GM23338 (cell line): ENCODE measurements at regions not wholly inside any gene's neighbourhood (a gene's known extent, or its start where the extent isn't known, plus 50 kb on each side); places are given as distances from the start of the nearest gene placed in this dataset.

Experiments
- ATAC-seq: fragments of 200-7000 bp; cut with Tn5 transposase; 3 replicates; pipeline ENCODE4 v1.9.1; 2020
- DNase-seq: peaks from one replicate; pipeline ENCODE4 v3.0.0-alpha.2; 2015; ENCODE audit warnings: low spot score
- H2AFZ ChIP-seq: fragments of 200-600 bp; sonication (generic); 2 replicates; pipeline ENCODE4 v1.8.0; 2016; ENCODE audit warnings: antibody characterized with exemption, mild to moderate bottlenecking, moderate library complexity
- H3F3A ChIP-seq: fragments of 200-600 bp; sonication (generic); replicated peaks from 2 replicates; pipeline ENCODE4 v1.8.0; 2017; ENCODE audit warnings: antibody characterized with exemption, mixed run types, low read depth
- H3K27ac ChIP-seq: fragments of 200-600 bp; sonication (generic); 2 replicates; pipeline ENCODE4 v1.6.1; 2016; ENCODE audit warnings: low read depth
- H3K27me3 ChIP-seq: fragments of 200-600 bp; sonication (generic); 2 replicates; pipeline ENCODE4 v1.8.0; 2016; ENCODE audit warnings: mild to moderate bottlenecking, mixed run types, moderate library complexity; ENCODE audit not compliant: insufficient read depth
- H3K36me3 ChIP-seq: fragments of 200-600 bp; sonication (generic); 2 replicates; pipeline ENCODE4 v1.8.0; 2016; ENCODE audit warnings: mild to moderate bottlenecking; ENCODE audit not compliant: insufficient read depth
- H3K4me1 ChIP-seq: fragments of 200-600 bp; sonication (generic); 2 replicates; pipeline ENCODE4 v1.8.0; 2016; ENCODE audit warnings: mild to moderate bottlenecking, moderate library complexity; ENCODE audit not compliant: insufficient read depth
- H3K4me2 ChIP-seq: fragments of 200-600 bp; sonication (generic); 2 replicates; pipeline ENCODE4 v1.7.1; 2017; ENCODE audit warnings: mixed run types
- H3K4me3 ChIP-seq: fragments of 200-600 bp; sonication (generic); 2 replicates; pipeline ENCODE4 v1.6.1; 2016; ENCODE audit warnings: mixed run types
- H3K79me2 ChIP-seq: fragments of 200-600 bp; sonication (generic); replicated peaks from 2 replicates; pipeline ENCODE4 v1.8.0; 2017; ENCODE audit warnings: mild to moderate bottlenecking; ENCODE audit not compliant: insufficient read depth
- H3K9me2 ChIP-seq: fragments of 200-600 bp; sonication (generic); 2 replicates; pipeline ENCODE4 v1.8.0; 2017; ENCODE audit not compliant: insufficient read depth
- H4K20me1 ChIP-seq: fragments of 200-600 bp; sonication (generic); replicated peaks from 2 replicates; pipeline ENCODE4 v1.8.0; 2017; ENCODE audit warnings: mild to moderate bottlenecking; ENCODE audit not compliant: insufficient read depth
- H3K27ac Mint-ChIP-seq: 2 replicates; pipeline ENCODE4 v1.8.0; 2020; ENCODE audit warnings: inconsistent platforms, mild to moderate bottlenecking, moderate library complexity, mixed read lengths
- H3K27me3 Mint-ChIP-seq: 3 replicates; pipeline ENCODE4 v1.8.0; 2022; ENCODE audit warnings: low read depth, mild to moderate bottlenecking, moderate library complexity, mixed read lengths, inconsistent platforms; ENCODE audit not compliant: insufficient read depth, poor library complexity
- H3K36me3 Mint-ChIP-seq: 3 replicates; pipeline ENCODE4 v1.8.0; 2021; ENCODE audit warnings: low read depth, mild to moderate bottlenecking, inconsistent platforms, moderate library complexity, mixed read lengths
- H3K4me1 Mint-ChIP-seq: 3 replicates; pipeline ENCODE4 v1.8.0; 2020; ENCODE audit warnings: mild to moderate bottlenecking, inconsistent platforms, mixed read lengths
- H3K4me3 Mint-ChIP-seq: 3 replicates; pipeline ENCODE4 v1.8.0; 2021; ENCODE audit warnings: moderate library complexity, mild to moderate bottlenecking, inconsistent platforms, mixed read lengths
- H3K9me3 Mint-ChIP-seq: 3 replicates; pipeline ENCODE4 v1.8.0; 2020; ENCODE audit warnings: moderate library complexity, mild to moderate bottlenecking, inconsistent platforms, mixed read lengths
- CREB1 ChIP-seq: fragments of 250-450 bp; sonication (Bioruptor Pico); IDR thresholded peaks from 2 replicates; pipeline ENCODE4 v1.5.0; 2020; ENCODE audit warnings: low read depth, mild to moderate bottlenecking, moderate library complexity
- CTCF ChIP-seq, 2 experiments: fragments of 200-600 bp in 1 of 2; sonication (generic) in 1 of 2; conservative IDR thresholded peaks; 2 replicates each; pipeline versions ENCODE4 v1.5.1 to v1.6.1; 2016 to 2017; ENCODE audit warnings: antibody characterized with exemption in 2 of 2, low read depth in 2 of 2, mild to moderate bottlenecking in 2 of 2, moderate library complexity in 1 of 2
- ETS1 ChIP-seq: IDR thresholded peaks from 2 replicates; pipeline ENCODE4 v1.6.1; 2016; ENCODE audit warnings: antibody characterized with exemption
- EZH2 ChIP-seq: fragments of 200-600 bp; sonication (generic); IDR thresholded peaks from one replicate; pipeline ENCODE4 v1.8.0; 2017; ENCODE audit warnings: antibody characterized with exemption, mild to moderate bottlenecking, low read depth; ENCODE audit not compliant: unreplicated experiment
- EZH2phosphoT487 ChIP-seq: fragments of 200-600 bp; sonication (generic); IDR thresholded peaks from one replicate; pipeline ENCODE4 v1.8.1; 2018; ENCODE audit warnings: antibody characterized with exemption; ENCODE audit not compliant: unreplicated experiment
- JUNB ChIP-seq: IDR thresholded peaks from one replicate; pipeline ENCODE4 v1.6.1; 2016; ENCODE audit warnings: antibody characterized with exemption; ENCODE audit not compliant: unreplicated experiment
- NANOG ChIP-seq: IDR thresholded peaks from 2 replicates; pipeline ENCODE4 v1.6.1; 2016; ENCODE audit warnings: antibody characterized with exemption, borderline replicate concordance
- POLR2AphosphoS5 ChIP-seq: IDR thresholded peaks from 2 replicates; pipeline ENCODE4 v1.6.1; 2016; ENCODE audit warnings: antibody characterized with exemption, low read depth
- STAT1 ChIP-seq: IDR thresholded peaks from one replicate; pipeline ENCODE4 v1.6.1; 2016; ENCODE audit warnings: antibody characterized with exemption; ENCODE audit not compliant: unreplicated experiment
- ZNF114 ChIP-seq: fragments of 250-450 bp; sonication (Bioruptor Pico); IDR thresholded peaks from 2 replicates; pipeline ENCODE4 v1.5.0; 2020; ENCODE audit warnings: mild to moderate bottlenecking, moderate library complexity
- ZNF331 ChIP-seq: fragments of 250-450 bp; sonication (Bioruptor Pico); IDR thresholded peaks from 2 replicates; pipeline ENCODE4 v1.5.0; 2020; ENCODE audit warnings: low read depth, mild to moderate bottlenecking, moderate library complexity
- ZNF462 ChIP-seq: fragments of 250-450 bp; sonication (Bioruptor Pico); IDR thresholded peaks from 2 replicates; pipeline ENCODE4 v1.5.0; 2020; ENCODE audit warnings: mild to moderate bottlenecking, moderate library complexity
- TF ChIP-seq, protein P1 (sequence below): IDR thresholded peaks from one replicate; pipeline ENCODE4 v1.6.1; 2018; ENCODE audit warnings: antibody characterized with exemption; ENCODE audit not compliant: unreplicated experiment

DNA sequence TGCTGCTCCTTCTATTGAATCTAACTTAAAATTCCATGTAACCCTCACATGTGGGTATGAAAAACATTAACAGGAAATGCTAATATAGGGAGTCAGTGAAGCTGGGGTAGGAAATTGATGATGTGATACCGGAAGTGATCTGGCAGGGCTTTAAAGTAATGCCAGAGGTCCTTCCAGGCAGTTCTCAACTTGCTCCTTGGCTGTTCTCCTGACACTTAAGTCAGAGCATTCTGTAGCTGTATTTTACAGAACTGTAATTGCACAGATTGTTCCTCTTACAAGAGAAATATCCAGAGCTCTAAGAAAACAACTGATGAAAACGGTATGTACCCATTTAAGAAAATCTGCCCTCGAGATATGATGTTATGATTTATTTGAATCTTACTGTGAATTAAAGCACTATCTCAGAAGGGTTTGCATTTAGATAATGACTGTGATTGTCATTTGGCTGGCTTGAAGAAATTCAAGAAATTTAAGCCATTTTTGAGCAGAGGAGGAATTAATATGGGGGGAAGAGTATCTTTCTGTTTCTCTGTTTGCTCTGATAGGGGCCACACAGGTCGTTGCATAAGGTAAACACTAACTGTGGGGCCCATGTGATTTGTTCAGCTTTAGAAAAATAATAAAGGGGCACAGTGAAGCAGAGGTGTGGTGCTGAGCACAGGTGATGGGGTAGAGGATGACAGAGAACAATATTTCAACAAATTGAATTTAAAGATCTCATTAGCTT lies 88.4 kb downstream of the BBS10 start:
- ATAC-seq (no peak), DNase-seq (no peak)
- Histone ChIP-seq H3F3A (no peaks in the 10 kb centered on the region), H3K79me2 (no peaks in the 10 kb centered on the region), H3K4me2 (no peak overlapping the region), H4K20me1 (no peaks in the 10 kb centered on the region), H3K4me3 (no peak overlapping the region), H3K4me1 (no peaks in the 10 kb centered on the region), H3K27ac (no peak overlapping the region), H3K36me3 (no peaks in the 10 kb centered on the region), H2AFZ (no peak overlapping the region), H3K27me3 (no peaks in the 10 kb centered on the region), H3K9me2 (0 out of 2 replicates have a peak, but pooled peaks cover 3% of the 10 kb centered on the region)
- Mint-ChIP-seq H3K4me3 (no peak overlapping the region), H3K27ac (no peak overlapping the region), H3K27me3 (no peaks in the 10 kb centered on the region), H3K9me3 (peaks cover 8% of the 10 kb centered on the region; the same call in 2 of the 3 replicates), H3K36me3 (no peaks in the 10 kb centered on the region; the same call in 1 of the 3 replicates), H3K4me1 (no peaks in the 10 kb centered on the region; the same call in 2 of the 3 replicates)
- no peak for TF ChIP-seq EZH2
- no peak for TF ChIP-seq POLR2AphosphoS5
- TF ChIP-seq, protein P1, sequence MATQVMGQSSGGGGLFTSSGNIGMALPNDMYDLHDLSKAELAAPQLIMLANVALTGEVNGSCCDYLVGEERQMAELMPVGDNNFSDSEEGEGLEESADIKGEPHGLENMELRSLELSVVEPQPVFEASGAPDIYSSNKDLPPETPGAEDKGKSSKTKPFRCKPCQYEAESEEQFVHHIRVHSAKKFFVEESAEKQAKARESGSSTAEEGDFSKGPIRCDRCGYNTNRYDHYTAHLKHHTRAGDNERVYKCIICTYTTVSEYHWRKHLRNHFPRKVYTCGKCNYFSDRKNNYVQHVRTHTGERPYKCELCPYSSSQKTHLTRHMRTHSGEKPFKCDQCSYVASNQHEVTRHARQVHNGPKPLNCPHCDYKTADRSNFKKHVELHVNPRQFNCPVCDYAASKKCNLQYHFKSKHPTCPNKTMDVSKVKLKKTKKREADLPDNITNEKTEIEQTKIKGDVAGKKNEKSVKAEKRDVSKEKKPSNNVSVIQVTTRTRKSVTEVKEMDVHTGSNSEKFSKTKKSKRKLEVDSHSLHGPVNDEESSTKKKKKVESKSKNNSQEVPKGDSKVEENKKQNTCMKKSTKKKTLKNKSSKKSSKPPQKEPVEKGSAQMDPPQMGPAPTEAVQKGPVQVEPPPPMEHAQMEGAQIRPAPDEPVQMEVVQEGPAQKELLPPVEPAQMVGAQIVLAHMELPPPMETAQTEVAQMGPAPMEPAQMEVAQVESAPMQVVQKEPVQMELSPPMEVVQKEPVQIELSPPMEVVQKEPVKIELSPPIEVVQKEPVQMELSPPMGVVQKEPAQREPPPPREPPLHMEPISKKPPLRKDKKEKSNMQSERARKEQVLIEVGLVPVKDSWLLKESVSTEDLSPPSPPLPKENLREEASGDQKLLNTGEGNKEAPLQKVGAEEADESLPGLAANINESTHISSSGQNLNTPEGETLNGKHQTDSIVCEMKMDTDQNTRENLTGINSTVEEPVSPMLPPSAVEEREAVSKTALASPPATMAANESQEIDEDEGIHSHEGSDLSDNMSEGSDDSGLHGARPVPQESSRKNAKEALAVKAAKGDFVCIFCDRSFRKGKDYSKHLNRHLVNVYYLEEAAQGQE: no peak
- TF ChIP-seq ZNF331 (CRISPR knock-in tag): no peak
- TF ChIP-seq EZH2phosphoT487: no peak
- TF ChIP-seq CTCF (conservative IDR thresholded peaks at IDR 0.05; ENCODE audit: low read depth in 2 of 2): no peak
- no peak for TF ChIP-seq JUNB
- no peak for TF ChIP-seq CREB1 (CRISPR knock-in tag)
- no peak for TF ChIP-seq ZNF462
- TF ChIP-seq ZNF114: no peak
- TF ChIP-seq STAT1: no peak
- TF ChIP-seq ETS1: no peak
- TF ChIP-seq NANOG: no peak
